Neural cell (in vitro differentiated cells): ENCODE measurements at regions not wholly inside any gene's neighbourhood (a gene's known extent, or its start where the extent isn't known, plus 50 kb on each side); places are given as distances from the start of the nearest gene placed in this dataset.

Experiments used
- H2AFZ ChIP-seq: fragments of 200-600, 300-800 bp; sonication (generic), shearing (Covaris generic); 2 replicates; pipeline ENCODE4 v1.6.0; 2014; ENCODE audit warnings: low read depth, mild to moderate bottlenecking, antibody characterized with exemption, low read length, moderate library complexity
- H3F3A ChIP-seq: fragments of 200-600 bp; shearing (Covaris generic); 2 replicates; pipeline ENCODE4 v1.6.1; 2016; ENCODE audit warnings: mild to moderate bottlenecking, moderate library complexity, mixed read lengths, antibody characterized with exemption, low read length; ENCODE audit not compliant: insufficient read depth, poor library complexity, severe bottlenecking
- H3K27ac ChIP-seq: fragments of 200-600, 300-800 bp; sonication (generic), shearing (Covaris generic); 2 replicates; pipeline ENCODE4 v1.5.1; 2014; ENCODE audit warnings: mild to moderate bottlenecking, low read length, moderate library complexity
- H3K27me3 ChIP-seq: fragments of 300-800, 200-600 bp; sonication (generic), shearing (Covaris generic); 2 replicates; pipeline ENCODE4 v1.6.0; 2014; ENCODE audit warnings: mild to moderate bottlenecking, low read depth, low read length, moderate library complexity; ENCODE audit not compliant: insufficient read depth
- H3K36me3 ChIP-seq: fragments of 300-800, 200-600 bp; sonication (generic), shearing (Covaris generic); 2 replicates; pipeline ENCODE4 v1.5.1; 2014; ENCODE audit warnings: mild to moderate bottlenecking, antibody characterized with exemption, low read length, moderate library complexity; ENCODE audit not compliant: insufficient read depth
- H3K4me2 ChIP-seq: fragments of 300-800, 200-600 bp; sonication (generic), shearing (Covaris generic); 2 replicates; pipeline ENCODE4 v1.6.0; 2014; ENCODE audit warnings: mild to moderate bottlenecking, low read length
- H3K4me3 ChIP-seq: fragments of 300-800, 200-600 bp; sonication (generic), shearing (Covaris generic); 2 replicates; pipeline ENCODE4 v1.5.1; 2014; ENCODE audit warnings: mild to moderate bottlenecking, low read length, moderate library complexity
- H3K79me2 ChIP-seq: fragments of 200-600 bp; shearing (Covaris generic); replicated peaks from 2 replicates; pipeline ENCODE4 v1.6.0; 2014; ENCODE audit warnings: mild to moderate bottlenecking, low read length, moderate library complexity; ENCODE audit not compliant: insufficient read depth
- H3K9ac ChIP-seq: fragments of 300-800, 200-600 bp; sonication (generic), shearing (Covaris generic); 2 replicates; pipeline ENCODE4 v1.6.1; 2016; ENCODE audit warnings: mild to moderate bottlenecking, low read length, mixed read lengths
- H3K9me2 ChIP-seq: fragments of 200-600 bp; shearing (Covaris generic); 2 replicates; pipeline ENCODE4 v1.6.1; 2016; ENCODE audit warnings: mild to moderate bottlenecking, low read length, mixed read lengths; ENCODE audit not compliant: insufficient read depth
- H3K9me3 ChIP-seq: fragments of 200-600, 300-800 bp; sonication (generic), shearing (Covaris generic); 2 replicates; pipeline ENCODE4 v1.6.1; 2016; ENCODE audit warnings: mild to moderate bottlenecking, mixed run types, low read length, moderate library complexity, mixed read lengths
- H4K20me1 ChIP-seq: fragments of 200-600 bp; shearing (Covaris generic); 2 replicates; pipeline ENCODE4 v1.6.1; 2016; ENCODE audit warnings: mild to moderate bottlenecking, mixed run types; ENCODE audit not compliant: insufficient read depth
- CTCF ChIP-seq: fragments of 450-650 bp; IDR thresholded peaks from 2 replicates; pipeline ENCODE4 v1.5.1; 2014; ENCODE audit warnings: antibody characterized with exemption, mild to moderate bottlenecking, moderate library complexity; ENCODE audit not compliant: poor library complexity, severe bottlenecking
- EP300 ChIP-seq: fragments of 450-650 bp; conservative IDR thresholded peaks from 2 replicates; pipeline ENCODE4 v1.6.1; 2014; ENCODE audit warnings: antibody characterized with exemption, mild to moderate bottlenecking, moderate library complexity; ENCODE audit not compliant: poor library complexity, severe bottlenecking
- EZH2 ChIP-seq: fragments of 200-600, 300-800 bp; shearing (Covaris generic), sonication (generic); IDR thresholded peaks from 2 replicates; pipeline ENCODE4 v1.6.1; 2014; ENCODE audit warnings: antibody characterized with exemption, low read length, borderline replicate concordance, mild to moderate bottlenecking; ENCODE audit not compliant: insufficient read depth, poor library complexity, severe bottlenecking
- MXI1 ChIP-seq: fragments of 450-650 bp; conservative IDR thresholded peaks from 2 replicates; pipeline ENCODE4 v1.6.1; 2014; ENCODE audit warnings: antibody characterized with exemption, mild to moderate bottlenecking; ENCODE audit not compliant: poor library complexity, severe bottlenecking
- POLR2AphosphoS5 ChIP-seq: IDR thresholded peaks from 2 replicates; pipeline ENCODE4 v1.6.1; 2012
- RAD21 ChIP-seq: fragments of 450-650 bp; conservative IDR thresholded peaks from 2 replicates; pipeline ENCODE4 v1.6.1; 2014; ENCODE audit warnings: antibody characterized with exemption, mild to moderate bottlenecking, moderate library complexity
- REST ChIP-seq: IDR thresholded peaks from 2 replicates; pipeline ENCODE4 v1.6.1; 2012; ENCODE audit warnings: borderline replicate concordance
- SMC3 ChIP-seq: fragments of 450-650 bp; conservative IDR thresholded peaks from 2 replicates; pipeline ENCODE4 v1.6.1; 2014; ENCODE audit warnings: antibody characterized with exemption, mild to moderate bottlenecking, moderate library complexity; ENCODE audit not compliant: poor library complexity
- TAF1 ChIP-seq: IDR thresholded peaks from 2 replicates; pipeline ENCODE4 v1.6.1; 2012; ENCODE audit warnings: low read depth

GRCh38 chr6:21871831-21872230, 278.3 kb downstream of the SOX4 start:
- Histone ChIP-seq H3K4me3 (no peak overlapping the region), H3K4me2 (no peak overlapping the region), H3K36me3 (no peaks in the 10 kb centered on the region), H2AFZ (no peak overlapping the region), H3K9me3 (no peaks in the 10 kb centered on the region), H4K20me1 (no peaks in the 10 kb centered on the region), H3K27ac (no peak overlapping the region), H3K27me3 (no peaks in the 10 kb centered on the region), H3F3A (no peaks in the 10 kb centered on the region), H3K9ac (no peak overlapping the region), H3K79me2 (no peaks in the 10 kb centered on the region), H3K9me2 (no peaks in the 10 kb centered on the region)
- TF ChIP-seq CTCF (no peak), RAD21 (no peak), EZH2 (no peak), TAF1 (no peak), EP300 (no peak), POLR2AphosphoS5 (no peak), REST (no peak), MXI1 (no peak), SMC3 (no peak)

- Histone ChIP-seq H3K4me3 (no peak overlapping the region), H3K27ac (no peak overlapping the region), H3K36me3 (no peaks in the 10 kb centered on the region), H3K4me2 (no peak overlapping the region), H3K9me3 (no peaks in the 10 kb centered on the region), H3K79me2 (no peaks in the 10 kb centered on the region), H3K9ac (no peak overlapping the region), H3K27me3 (no peaks in the 10 kb centered on the region), H3F3A (no peaks in the 10 kb centered on the region), H2AFZ (no peak overlapping the region), H4K20me1 (no peaks in the 10 kb centered on the region), H3K9me2 (no peaks in the 10 kb centered on the region)
- no peak for TF ChIP-seq POLR2AphosphoS5
- TF ChIP-seq SMC3: no peak
- TF ChIP-seq EZH2: no peak
- TF ChIP-seq MXI1: no peak
- no peak for TF ChIP-seq RAD21
- TF ChIP-seq TAF1: no peak
- no peak for TF ChIP-seq REST
- TF ChIP-seq CTCF: no peak
- TF ChIP-seq EP300: no peak
These were observed 279.2 kb downstream of the SOX4 start for GRCh38 chr6:21872749-21873148.
